Duodenal mucosa (tissue), 2 donors: ENCODE measurements at regions not wholly inside any gene's neighbourhood (a gene's known extent, or its start where the extent isn't known, plus 50 kb on each side); places are given as distances from the start of the nearest gene placed in this dataset.

Experiments
- H3K27ac ChIP-seq: one replicate; pipeline ENCODE4 v1.7.0; 2013; ENCODE audit warnings: low read depth, low read length
- H3K27me3 ChIP-seq, 2 donors: one replicate each; pipeline ENCODE4 v1.7.0; 2013; ENCODE audit warnings: low read length in 2 of 2, control low read depth in 1 of 2; ENCODE audit not compliant: insufficient read depth in 2 of 2, control insufficient read depth in 1 of 2
- H3K36me3 ChIP-seq, 2 donors: one replicate each; pipeline ENCODE4 v1.7.0; 2013; ENCODE audit warnings: low read length in 2 of 2, control low read depth in 1 of 2; ENCODE audit not compliant: insufficient read depth in 2 of 2, control insufficient read depth in 1 of 2
- H3K4me1 ChIP-seq, 2 donors: one replicate each; pipeline ENCODE4 v1.7.0; 2013; ENCODE audit warnings: low read length in 2 of 2, control low read depth in 1 of 2; ENCODE audit not compliant: insufficient read depth in 2 of 2, control insufficient read depth in 1 of 2
- H3K4me3 ChIP-seq, 2 donors: one replicate each; pipeline ENCODE4 v1.7.0; 2013; ENCODE audit warnings: low read length in 2 of 2, low read depth in 1 of 2
- H3K9ac ChIP-seq, 2 donors: one replicate each; pipeline ENCODE4 v1.7.0; 2013; ENCODE audit warnings: low read length in 2 of 2, low read depth in 1 of 2
- H3K9me3 ChIP-seq, 2 donors: one replicate each; pipeline ENCODE4 v1.7.0; 2013; ENCODE audit warnings: low read length in 2 of 2, control low read depth in 1 of 2; ENCODE audit not compliant: control insufficient read depth in 1 of 2

GRCh38 chr12:89165703-89166102, 186.6 kb downstream of the DUSP6 start:
- Histone ChIP-seq H3K9me3 (no peaks in the 10 kb centered on the region), H3K4me3 (no peak overlapping the region), H3K27ac (no peak overlapping the region), H3K27me3 (no peaks in the 10 kb centered on the region), H3K4me1 (peaks cover 8 to 31% of the 10 kb centered on the region in 2 donors), H3K36me3 (no peaks in the 10 kb centered on the region), H3K9ac (no peak overlapping the region)

- no peaks in the 10 kb centered on the region for H3K36me3 ChIP-seq
- H3K9me3 ChIP-seq = no peaks in the 10 kb centered on the region
- no peak overlapping the region for H3K9ac ChIP-seq
- peaks cover 10 to 37% of the 10 kb centered on the region in 2 donors for H3K4me1 ChIP-seq
- no peaks in the 10 kb centered on the region for H3K27me3 ChIP-seq
- no peak overlapping the region for H3K4me3 ChIP-seq
- no peak overlapping the region for H3K27ac ChIP-seq
Measured at GRCh38 chr12:89163918-89164317, 188.4 kb downstream of the DUSP6 start.

- no peak overlapping the region for H3K9ac ChIP-seq
- H3K27ac ChIP-seq = peak overlapping the region; percentile 39
- H3K9me3 ChIP-seq = no peaks in the 10 kb centered on the region
- no peak overlapping the region for H3K4me3 ChIP-seq
- no peaks in the 10 kb centered on the region for H3K36me3 ChIP-seq
- H3K27me3 ChIP-seq = no peaks in the 10 kb centered on the region
- H3K4me1 ChIP-seq = peaks cover 10 to 38% of the 10 kb centered on the region in 2 donors
Measured at GRCh38 chr12:89162589-89163261, 189.6 kb downstream of the DUSP6 start.

- H3K4me1 ChIP-seq = peaks cover 10 to 48% of the 10 kb centered on the region in 2 donors
- no peaks in the 10 kb centered on the region for H3K27me3 ChIP-seq
- H3K4me3 ChIP-seq = no peak overlapping the region
- H3K36me3 ChIP-seq = no peaks in the 10 kb centered on the region
- H3K27ac ChIP-seq = no peak overlapping the region
- no peaks in the 10 kb centered on the region for H3K9me3 ChIP-seq
- H3K9ac ChIP-seq = no peak overlapping the region
Measured at GRCh38 chr12:89161557-89161956, 190.7 kb downstream of the DUSP6 start.

- Histone ChIP-seq H3K27ac (no peak overlapping the region), H3K27me3 (no peaks in the 10 kb centered on the region), H3K9me3 (no peaks in the 10 kb centered on the region), H3K36me3 (no peaks in the 10 kb centered on the region), H3K4me1 (peaks cover 10 to 48% of the 10 kb centered on the region in 2 donors), H3K9ac (no peak overlapping the region), H3K4me3 (no peak overlapping the region)
Measured at GRCh38 chr12:89160716-89161123, 191.6 kb downstream of the DUSP6 start.

- H3K27ac ChIP-seq = no peak overlapping the region
- no peaks in the 10 kb centered on the region for H3K36me3 ChIP-seq
- H3K9ac ChIP-seq = no peak overlapping the region
Measured at GRCh38 chr12:89157413-89157812, 194.9 kb downstream of the DUSP6 start.

GRCh38 chr12:89156862-89157262, 195.4 kb downstream of the DUSP6 start:
- Histone ChIP-seq H3K9ac (no peak overlapping the region), H3K4me3 (no peak overlapping the region), H3K27ac (no peak overlapping the region), H3K9me3 (no peaks in the 10 kb centered on the region), H3K27me3 (no peaks in the 10 kb centered on the region), H3K4me1 (peaks cover 7 to 28% of the 10 kb centered on the region in 2 donors), H3K36me3 (no peaks in the 10 kb centered on the region)

More at GRCh38 chr12:89157413-89157812, 194.9 kb downstream of the DUSP6 start:
- no peak overlapping the region for H3K4me3 ChIP-seq
- no peaks in the 10 kb centered on the region for H3K9me3 ChIP-seq
- no peaks in the 10 kb centered on the region for H3K27me3 ChIP-seq
- peaks cover 8 to 32% of the 10 kb centered on the region in 2 donors for H3K4me1 ChIP-seq

- H3K27ac ChIP-seq = no peak overlapping the region
- no peaks in the 10 kb centered on the region for H3K9me3 ChIP-seq
- no peak overlapping the region for H3K9ac ChIP-seq
- H3K4me3 ChIP-seq = no peak overlapping the region
- H3K4me1 ChIP-seq = peaks cover 4 to 23% of the 10 kb centered on the region in 2 donors
- H3K36me3 ChIP-seq = no peaks in the 10 kb centered on the region
- H3K27me3 ChIP-seq = no peaks in the 10 kb centered on the region
Measured at GRCh38 chr12:89156340-89156739, 196.0 kb downstream of the DUSP6 start.

- Histone ChIP-seq H3K4me1 (peaks cover 4 to 19% of the 10 kb centered on the region in 2 donors), H3K9ac (no peak overlapping the region), H3K9me3 (peaks cover 0 to 4% of the 10 kb centered on the region in 2 donors), H3K27me3 (no peaks in the 10 kb centered on the region), H3K36me3 (no peaks in the 10 kb centered on the region), H3K27ac (no peak overlapping the region), H3K4me3 (no peak overlapping the region)
Measured at GRCh38 chr12:89155826-89156225, 196.5 kb downstream of the DUSP6 start.

GRCh38 chr12:89154743-89155499, 197.4 kb downstream of the DUSP6 start:
- H3K9ac ChIP-seq = no peak overlapping the region
- H3K4me3 ChIP-seq = no peak overlapping the region
- no peak overlapping the region for H3K27ac ChIP-seq
- H3K9me3 ChIP-seq = peaks cover 0 to 5% of the 10 kb centered on the region in 2 donors
- no peaks in the 10 kb centered on the region for H3K27me3 ChIP-seq
- no peaks in the 10 kb centered on the region for H3K36me3 ChIP-seq
- H3K4me1 ChIP-seq = peaks cover 0 to 11% of the 10 kb centered on the region in 2 donors
